K562 (cell line): ENCODE measurements at regions not wholly inside any gene's neighbourhood (a gene's known extent, or its start where the extent isn't known, plus 50 kb on each side); places are given as distances from the start of the nearest gene placed in this dataset.

ENCODE experiments used
- ATAC-seq: fragments of 200-7000 bp; cut with Tn5 transposase; 3 replicates; pipeline ENCODE4 v1.9.1; 2020; ENCODE audit warnings: moderate library complexity
- BruUV-seq: library from RNA; stranded (reverse); fragments of 400-500 nt; replicated peaks from 2 replicates; lab custom pipeline; 2021; lab: Mats Ljungman, UMichigan
- CTCF ChIA-PET: fragments of 300-600 bp; formaldehyde crosslinking; extraction: SDS; loops from one replicate; lab custom pipeline; 2021; ENCODE audit warnings: low intra/inter-chr PET ratio; lab: Yijun Ruan, JAX
- POLR2A ChIA-PET: fragments of 300-600, 350-650 bp; sonication (Branson Sonifier 250); formaldehyde crosslinking; extraction: SDS; loops from one replicate; lab custom pipeline; 2021; ENCODE audit warnings: antibody characterized with exemption, inconsistent platforms; lab: Yijun Ruan, JAX
- DNase-seq, 4 experiments: peaks; one replicate each; pipeline versions ENCODE4 v3.0.0 to v3.0.0-alpha.2; 2011 to 2018; ENCODE audit warnings: low spot score in 3 of 4, mixed read lengths in 3 of 4; ENCODE audit errors: extremely low read depth in 1 of 4
- FAIRE-seq: peaks from 2 replicates; lab custom pipeline; 2011; peaks lifted over from hg19 to GRCh38; lab: Jason Lieb, UNC
- H2AFZ ChIP-seq: 2 replicates; pipeline ENCODE4 v1.6.0; 2011; ENCODE audit warnings: low read depth, low read length, control low read depth, inconsistent platforms
- H3K27ac ChIP-seq: fragments of 200-600 bp; 3 replicates; pipeline ENCODE4 v1.8.0; 2011; ENCODE audit warnings: low read depth, mild to moderate bottlenecking, control low read depth, inconsistent platforms, low read length, moderate library complexity, mixed read lengths; ENCODE audit errors: extremely low read depth
- H3K27me3 ChIP-seq, 2 experiments: fragments of 300-600 bp in 1 of 2; 2 replicates in 1 of 2; 3 replicates in 1 of 2; pipeline versions ENCODE4 v1.6.0 to v1.8.0; 2011; ENCODE audit warnings: inconsistent platforms in 2 of 2, low read length in 2 of 2, mild to moderate bottlenecking in 1 of 2, mixed read lengths in 1 of 2, moderate library complexity in 1 of 2; ENCODE audit not compliant: control insufficient read depth in 2 of 2, insufficient read depth in 2 of 2
- H3K36me3 ChIP-seq: fragments of 300-600 bp; 3 replicates; pipeline ENCODE4 v1.8.0; 2011; ENCODE audit warnings: mild to moderate bottlenecking, low read length, inconsistent platforms; ENCODE audit not compliant: control insufficient read depth, insufficient read depth
- H3K4me1 ChIP-seq, 2 experiments: fragments of 200-600 bp in 1 of 2; replicated peaks in 1 of 2; 2 replicates in 1 of 2; 3 replicates in 1 of 2; pipeline versions ENCODE4 v1.5.1 to v1.8.0; 2011; ENCODE audit warnings: inconsistent platforms in 2 of 2, low read length in 2 of 2, mild to moderate bottlenecking in 1 of 2, mixed read lengths in 1 of 2, moderate library complexity in 1 of 2; ENCODE audit not compliant: control insufficient read depth in 2 of 2, insufficient read depth in 2 of 2
- H3K4me2 ChIP-seq: 2 replicates; pipeline ENCODE4 v1.6.1; 2011; ENCODE audit warnings: low read length, control low read depth, inconsistent platforms, mixed read lengths; ENCODE audit not compliant: insufficient read depth
- H3K4me3 ChIP-seq: fragments of 200-600 bp; sonication (generic), shearing (Covaris generic); 2 replicates; pipeline ENCODE4 v1.5.1; 2016; ENCODE audit warnings: control low read depth, inconsistent platforms
- H3K79me2 ChIP-seq: fragments of 200-600 bp; 3 replicates; pipeline ENCODE4 v1.8.0; 2011; ENCODE audit warnings: low read length, inconsistent platforms; ENCODE audit not compliant: control insufficient read depth, insufficient read depth
- H3K9ac ChIP-seq, 2 experiments: 2 replicates each; pipeline versions ENCODE4 v1.6.0 to v1.6.1; 2011; ENCODE audit warnings: low read depth in 2 of 2, low read length in 2 of 2, control low read depth in 1 of 2, inconsistent platforms in 1 of 2, mild to moderate bottlenecking in 1 of 2, mixed read lengths in 1 of 2; ENCODE audit not compliant: insufficient read depth in 1 of 2
- H3K9me1 ChIP-seq: one replicate; pipeline ENCODE4 v1.6.0; 2011; ENCODE audit warnings: inconsistent platforms, mild to moderate bottlenecking, low read length, moderate library complexity; ENCODE audit not compliant: control insufficient read depth, insufficient read depth
- H3K9me3 ChIP-seq: replicated peaks from 2 replicates; pipeline ENCODE4 v1.5.1; 2011; ENCODE audit warnings: low read depth, low read length, inconsistent platforms; ENCODE audit not compliant: control insufficient read depth, insufficient read depth
- H4K20me1 ChIP-seq: replicated peaks from 2 replicates; pipeline ENCODE4 v1.6.1; 2011; ENCODE audit warnings: low read length, inconsistent platforms, mixed read lengths; ENCODE audit not compliant: control insufficient read depth, insufficient read depth
- ETV6 ChIP-seq, 3 experiments: fragments of 150-350 bp in 1 of 3; sonication (generic) in 1 of 3; formaldehyde crosslinking in 1 of 3; IDR thresholded peaks; 2 replicates each; pipeline versions ENCODE4 v1.6.1 to v1.8.0; 2014 to 2022; ENCODE audit warnings: borderline replicate concordance in 2 of 3, low read depth in 2 of 3, antibody characterized with exemption in 1 of 3, low read length in 1 of 3, mild to moderate bottlenecking in 1 of 3, missing genetic modification reagents in 1 of 3
- NCOR1 ChIP-seq: fragments of 450-650 bp; IDR thresholded peaks from 2 replicates; pipeline ENCODE4 v1.6.1; 2016; ENCODE audit warnings: mild to moderate bottlenecking, moderate library complexity
- PHF21A ChIP-seq: fragments of 450-650 bp; IDR thresholded peaks from 2 replicates; pipeline ENCODE4 v1.6.1; 2017; ENCODE audit warnings: low read depth, borderline replicate concordance
- PPARD ChIP-seq: fragments of 250-450 bp; sonication (Bioruptor Pico); IDR thresholded peaks from 2 replicates; pipeline ENCODE4 v1.8.0; 2022; ENCODE audit warnings: inconsistent platforms, mild to moderate bottlenecking, moderate library complexity
- SMC3 ChIP-seq: conservative IDR thresholded peaks from 2 replicates; pipeline ENCODE4 v1.6.1; 2011; ENCODE audit warnings: low read depth, low read length, improper control_type of control experiment; ENCODE audit not compliant: insufficient read depth
- SREBF2 ChIP-seq: sonication (generic); formaldehyde crosslinking; IDR thresholded peaks from 2 replicates; pipeline ENCODE4 v1.4.0; 2020; ENCODE audit warnings: mild to moderate bottlenecking, missing genetic modification reagents
- TAL1 ChIP-seq: fragments of 450-650 bp; IDR thresholded peaks from 2 replicates; pipeline ENCODE4 v1.6.1; 2016; ENCODE audit warnings: mild to moderate bottlenecking
- TSC22D4 ChIP-seq: fragments of 450-650 bp; IDR thresholded peaks from 2 replicates; pipeline ENCODE4 v1.6.1; 2016; ENCODE audit warnings: missing genetic modification characterization, missing biosample characterization, control low read depth
- XRCC5 ChIP-seq: fragments of 200-400 bp; formaldehyde crosslinking; IDR thresholded peaks from 2 replicates; pipeline ENCODE4 v1.6.1; 2017; ENCODE audit warnings: low read depth, mild to moderate bottlenecking, low read length
- ZKSCAN1 ChIP-seq: fragments of 150-350 bp; IDR thresholded peaks from 2 replicates; pipeline ENCODE4 v1.6.1; 2016; ENCODE audit warnings: low read depth, low read length
- ZNF134 ChIP-seq: fragments of 250-450 bp; sonication (Bioruptor Pico); conservative IDR thresholded peaks from 2 replicates; pipeline ENCODE4 v1.4.0; 2020
- ZNF175 ChIP-seq: fragments of 200-800 bp; sonication (Bioruptor generic); IDR thresholded peaks from 2 replicates; pipeline ENCODE4 v1.6.1; 2016; ENCODE audit warnings: low read depth, mild to moderate bottlenecking, missing genetic modification characterization, missing compliant biosample characterization
- ZNF41 ChIP-seq: fragments of 250-450 bp; sonication (Bioruptor Pico); conservative IDR thresholded peaks from 2 replicates; pipeline ENCODE4 v1.4.0; 2020; ENCODE audit warnings: mild to moderate bottlenecking
- ZNF561 ChIP-seq: fragments of 450-650 bp; formaldehyde crosslinking; conservative IDR thresholded peaks from 2 replicates; pipeline ENCODE4 v1.4.0; 2020; ENCODE audit warnings: mild to moderate bottlenecking, moderate library complexity
- WGBS: fragments of 100-300 bp; shearing (Covaris generic); methylation state at CpG from one replicate; pipeline ENCODE4 v1.1.6; 2016; ENCODE audit warnings: low coverage, mixed read lengths; ENCODE audit not compliant: insufficient coverage; ENCODE audit errors: missing lambda C conversion rate; 5-methylcytosine and 5-hydroxymethylcytosine counted together
- in situ Hi-C: fragments of 300-500 bp; cut with MboI; formaldehyde crosslinking; loops from 4 replicates; pipeline ENCODE4 v1.15.0; 2018; ENCODE audit warnings: inconsistent platforms, mixed read lengths
- intact Hi-C: fragments of 100-400 bp; cut with micrococcal nuclease; formaldehyde crosslinking; loops from 2 replicates; pipeline ENCODE4 v1.14.2; 2022
- TF ChIP-seq, protein P1 (sequence below): IDR thresholded peaks from 3 replicates; pipeline ENCODE4 v1.6.1; 2011; ENCODE audit warnings: borderline replicate concordance, mild to moderate bottlenecking, moderate library complexity; ENCODE audit not compliant: insufficient read length; ENCODE audit errors: extremely low read depth

GRCh38 chr4:37748485-37748884 lies 62.3 kb upstream of the RELL1 start:
- no peak for DNase-seq
- H3K27me3 ChIP-seq: peaks cover 2 to 5% of the 10 kb centered on the region in 2 experiments; a peak in 3 of 5 replicates
- BruUV-seq: no TSS peak
- no peak for TF ChIP-seq TSC22D4 (tag)
- no peak for TF ChIP-seq ZKSCAN1
- TF ChIP-seq PPARD (CRISPR knock-in tag): no peak
- TF ChIP-seq ZNF175 (CRISPR knock-in tag): no peak
- no peak for TF ChIP-seq TAL1
- no peak for TF ChIP-seq PHF21A
- TF ChIP-seq, all 486 proteins: peak for 0
- ATAC-seq (no peak), FAIRE-seq (no peak)
- Histone ChIP-seq H3K4me1 (no peaks in the 10 kb centered on the region), H3K36me3 (no peaks in the 10 kb centered on the region), H3K9me1 (no peaks in the 10 kb centered on the region), H3K9me3 (no peaks in the 10 kb centered on the region), H3K9ac (no peak overlapping the region), H3K79me2 (no peaks in the 10 kb centered on the region), H2AFZ (no peak overlapping the region), H3K27ac (no peak overlapping the region), H3K4me2 (no peak overlapping the region), H3K4me3 (no peak overlapping the region), H4K20me1 (no peaks in the 10 kb centered on the region)
- in situ Hi-C loops: no loop called here
- intact Hi-C loops: no loop called here
- ChIA-PET CTCF (no interaction called here), POLR2A (no interaction called here)
- WGBS: 9% methylated on average over 2 of the region's 2 CpGs

DNA sequence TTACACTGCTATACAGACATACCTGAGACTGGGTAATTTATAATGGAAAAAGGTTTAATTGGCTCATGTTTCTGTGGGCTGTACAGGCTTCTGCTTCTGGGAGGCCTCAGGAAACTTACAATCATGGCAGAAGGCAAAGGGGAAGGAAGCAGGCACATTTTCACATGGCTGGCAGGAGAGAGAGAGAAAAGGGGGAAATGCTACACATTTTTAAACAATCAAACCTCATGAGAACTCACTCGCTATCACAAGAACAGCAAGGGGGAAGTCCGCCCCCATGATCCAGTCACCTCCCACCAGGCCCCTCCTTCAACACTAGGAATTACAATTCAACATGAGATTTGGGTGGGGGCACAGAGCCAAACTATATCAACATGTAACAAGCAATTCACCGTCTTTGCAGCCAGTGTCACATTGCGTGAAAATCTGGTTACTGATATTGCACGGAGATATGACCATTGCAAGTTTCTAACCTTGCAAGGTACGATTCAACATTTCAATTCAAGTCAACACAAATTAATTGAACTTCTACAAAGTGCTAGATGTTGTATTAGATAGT lies 61.7 kb upstream of the RELL1 start:
- ChIA-PET POLR2A (no interaction called here), CTCF (no interaction called here)
- BruUV-seq: no TSS peak
- Histone ChIP-seq H3K9me1 (no peaks in the 10 kb centered on the region), H4K20me1 (no peaks in the 10 kb centered on the region), H3K4me1 (no peaks in the 10 kb centered on the region), H3K9me3 (no peaks in the 10 kb centered on the region), H3K4me3 (no peak overlapping the region), H2AFZ (no peak overlapping the region), H3K27ac (no peak overlapping the region), H3K9ac (no peak overlapping the region), H3K79me2 (no peaks in the 10 kb centered on the region), H3K4me2 (no peak overlapping the region), H3K27me3 (peaks cover 2 to 5% of the 10 kb centered on the region in 2 experiments; a peak in 3 of 5 replicates), H3K36me3 (no peaks in the 10 kb centered on the region)
- 0% methylated on average over 6 of the region's 6 CpGs for WGBS
- ATAC-seq: no peak
- FAIRE-seq: no peak
- in situ Hi-C loops: no loop called here
- intact Hi-C loops: no loop called here
- no peak for DNase-seq
- TF ChIP-seq SMC3 (no peak), ZNF561 (CRISPR knock-in tag) (no peak), NCOR1 (no peak), ZNF134 (no peak), ZNF41 (no peak), SREBF2 (no peak), ETV6 (IDR thresholded peaks at IDR 0.05; ENCODE audit: borderline replicate concordance in 1 of 2, low read depth in 2 of 2, low read length in 1 of 2) (no peak), ETV6 (CRISPR knock-in tag; IDR thresholded peaks at IDR 0.05; ENCODE audit: borderline replicate concordance) (no peak), XRCC5 (no peak)
- TF ChIP-seq, protein P1, sequence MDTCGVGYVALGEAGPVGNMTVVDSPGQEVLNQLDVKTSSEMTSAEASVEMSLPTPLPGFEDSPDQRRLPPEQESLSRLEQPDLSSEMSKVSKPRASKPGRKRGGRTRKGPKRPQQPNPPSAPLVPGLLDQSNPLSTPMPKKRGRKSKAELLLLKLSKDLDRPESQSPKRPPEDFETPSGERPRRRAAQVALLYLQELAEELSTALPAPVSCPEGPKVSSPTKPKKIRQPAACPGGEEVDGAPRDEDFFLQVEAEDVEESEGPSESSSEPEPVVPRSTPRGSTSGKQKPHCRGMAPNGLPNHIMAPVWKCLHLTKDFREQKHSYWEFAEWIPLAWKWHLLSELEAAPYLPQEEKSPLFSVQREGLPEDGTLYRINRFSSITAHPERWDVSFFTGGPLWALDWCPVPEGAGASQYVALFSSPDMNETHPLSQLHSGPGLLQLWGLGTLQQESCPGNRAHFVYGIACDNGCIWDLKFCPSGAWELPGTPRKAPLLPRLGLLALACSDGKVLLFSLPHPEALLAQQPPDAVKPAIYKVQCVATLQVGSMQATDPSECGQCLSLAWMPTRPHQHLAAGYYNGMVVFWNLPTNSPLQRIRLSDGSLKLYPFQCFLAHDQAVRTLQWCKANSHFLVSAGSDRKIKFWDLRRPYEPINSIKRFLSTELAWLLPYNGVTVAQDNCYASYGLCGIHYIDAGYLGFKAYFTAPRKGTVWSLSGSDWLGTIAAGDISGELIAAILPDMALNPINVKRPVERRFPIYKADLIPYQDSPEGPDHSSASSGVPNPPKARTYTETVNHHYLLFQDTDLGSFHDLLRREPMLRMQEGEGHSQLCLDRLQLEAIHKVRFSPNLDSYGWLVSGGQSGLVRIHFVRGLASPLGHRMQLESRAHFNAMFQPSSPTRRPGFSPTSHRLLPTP: no peak
